Thoracic aorta (tissue), 2 donors: ENCODE measurements at regions not wholly inside any gene's neighbourhood (a gene's known extent, or its start where the extent isn't known, plus 50 kb on each side); places are given as distances from the start of the nearest gene placed in this dataset.

Experiments used
- ATAC-seq: fragments of 150-250 bp; one replicate; pipeline ENCODE4 v1.8.0; 2017; ENCODE audit warnings: low read depth; ENCODE audit not compliant: insufficient number of reproducible peaks, low FRiP score
- DNase-seq: peaks from one replicate; pipeline ENCODE4 v3.0.0-alpha.2; 2020; ENCODE audit warnings: low spot score
- H3K27ac ChIP-seq, 2 donors: fragments of 200-600 bp; sonication (generic); 1 replicate in 1 of 2; 2 replicates in 1 of 2; pipeline ENCODE4 v1.5.1; 2016; ENCODE audit warnings: mild to moderate bottlenecking in 2 of 2, moderate library complexity in 2 of 2
- H3K27me3 ChIP-seq: fragments of 200-600 bp; sonication (generic); replicated peaks from 2 replicates; pipeline ENCODE4 v1.6.0; 2016; ENCODE audit warnings: mild to moderate bottlenecking; ENCODE audit not compliant: insufficient read depth
- H3K36me3 ChIP-seq: fragments of 200-600 bp; sonication (generic); one replicate; pipeline ENCODE4 v1.5.1; 2016
- H3K4me1 ChIP-seq, 2 donors: fragments of 200-600 bp; sonication (generic); 1 replicate in 1 of 2; 2 replicates in 1 of 2; pipeline versions ENCODE4 v1.5.1 to v1.6.0; 2016; ENCODE audit warnings: low read depth in 2 of 2, mild to moderate bottlenecking in 1 of 2; ENCODE audit not compliant: control insufficient read depth in 1 of 2
- H3K4me3 ChIP-seq: fragments of 200-600 bp; sonication (generic); 2 replicates; pipeline ENCODE4 v1.5.1; 2016; ENCODE audit warnings: mild to moderate bottlenecking
- H3K9me3 ChIP-seq: fragments of 200-600 bp; sonication (generic); 2 replicates; pipeline ENCODE4 v1.5.1; 2016
- CTCF ChIP-seq: fragments of 200-600 bp; sonication (generic); IDR thresholded peaks from one replicate; pipeline ENCODE4 v1.5.1; 2019; ENCODE audit warnings: antibody characterized with exemption

- TF ChIP-seq CTCF = no peak
- H3K9me3 ChIP-seq = no peaks in the 10 kb centered on the region
- no peak overlapping the region for H3K27ac ChIP-seq
- no peak for DNase-seq
- H3K4me1 ChIP-seq = no peaks in the 10 kb centered on the region
- no peaks in the 10 kb centered on the region for H3K36me3 ChIP-seq
- ATAC-seq = no peak
- no peaks in the 10 kb centered on the region for H3K27me3 ChIP-seq
- no peak overlapping the region for H3K4me3 ChIP-seq
Measured at GRCh38 chr6:93822434-93823265, 403.3 kb upstream of the EPHA7 start.

GRCh38 chr6:93821953-93822352 lies 402.6 kb upstream of the EPHA7 start:
- no peaks in the 10 kb centered on the region for H3K4me1 ChIP-seq
- H3K4me3 ChIP-seq = no peak overlapping the region
- no peak for DNase-seq
- H3K9me3 ChIP-seq = no peaks in the 10 kb centered on the region
- H3K27ac ChIP-seq = no peak overlapping the region
- H3K27me3 ChIP-seq = no peaks in the 10 kb centered on the region
- ATAC-seq = no peak
- H3K36me3 ChIP-seq = no peaks in the 10 kb centered on the region
- no peak for TF ChIP-seq CTCF

DNA sequence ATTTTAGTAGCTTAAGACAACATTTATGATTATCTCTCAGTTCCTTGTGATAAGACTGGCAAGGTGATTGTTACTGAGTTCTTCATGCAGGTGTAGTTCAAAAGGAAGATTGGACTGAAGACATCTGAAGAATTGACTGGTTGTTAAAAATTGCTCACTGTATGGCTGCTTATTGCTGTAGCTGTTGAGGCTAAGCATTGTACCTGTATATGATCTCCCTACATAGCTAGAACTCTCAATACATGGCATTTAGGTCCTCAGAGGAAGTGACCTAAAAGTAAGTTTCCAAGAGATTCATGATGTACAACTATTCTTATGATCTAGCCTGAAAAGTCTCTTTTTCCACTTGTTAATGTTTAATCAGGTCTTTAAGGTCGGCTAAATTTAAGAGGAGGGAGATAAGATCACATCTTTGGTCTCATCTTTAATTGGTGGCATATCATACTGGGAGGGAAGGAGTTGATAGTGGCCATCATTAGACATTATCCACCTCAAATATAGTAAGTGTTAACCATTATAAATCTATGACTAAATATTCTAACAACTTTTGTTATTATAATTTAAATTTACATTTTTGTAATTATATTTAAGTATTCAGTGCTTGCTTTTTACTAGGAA lies 401.2 kb upstream of the EPHA7 start:
- Histone ChIP-seq H3K4me1 (no peaks in the 10 kb centered on the region), H3K4me3 (no peak overlapping the region), H3K36me3 (no peaks in the 10 kb centered on the region), H3K9me3 (no peaks in the 10 kb centered on the region), H3K27ac (no peak overlapping the region), H3K27me3 (no peaks in the 10 kb centered on the region)
- TF ChIP-seq CTCF = no peak
- DNase-seq = no peak
- no peak for ATAC-seq

DNA sequence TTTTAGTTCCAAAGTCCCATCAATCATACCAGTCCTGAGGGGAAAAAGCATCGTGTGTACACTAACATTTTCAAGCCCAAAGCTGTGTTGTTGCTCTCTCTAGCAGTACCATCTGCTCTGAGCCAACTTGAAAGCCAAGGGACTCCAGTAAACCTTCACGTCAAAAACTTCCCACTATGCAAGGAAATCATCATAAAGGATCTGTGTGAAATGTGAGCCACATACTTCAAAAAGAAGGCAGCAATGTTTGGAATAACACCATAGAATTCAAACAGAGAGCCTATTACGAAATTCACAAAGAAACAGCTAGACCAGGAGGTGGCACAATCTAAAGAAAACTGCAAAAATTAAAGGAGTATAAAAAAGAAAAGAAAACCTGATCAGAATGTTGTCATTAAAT lies 399.8 kb upstream of the EPHA7 start:
- TF ChIP-seq CTCF = no peak
- DNase-seq (no peak), ATAC-seq (no peak)
- Histone ChIP-seq H3K27me3 (no peaks in the 10 kb centered on the region), H3K4me3 (no peak overlapping the region), H3K4me1 (no peaks in the 10 kb centered on the region), H3K9me3 (no peaks in the 10 kb centered on the region), H3K36me3 (no peaks in the 10 kb centered on the region), H3K27ac (no peak overlapping the region)

DNA sequence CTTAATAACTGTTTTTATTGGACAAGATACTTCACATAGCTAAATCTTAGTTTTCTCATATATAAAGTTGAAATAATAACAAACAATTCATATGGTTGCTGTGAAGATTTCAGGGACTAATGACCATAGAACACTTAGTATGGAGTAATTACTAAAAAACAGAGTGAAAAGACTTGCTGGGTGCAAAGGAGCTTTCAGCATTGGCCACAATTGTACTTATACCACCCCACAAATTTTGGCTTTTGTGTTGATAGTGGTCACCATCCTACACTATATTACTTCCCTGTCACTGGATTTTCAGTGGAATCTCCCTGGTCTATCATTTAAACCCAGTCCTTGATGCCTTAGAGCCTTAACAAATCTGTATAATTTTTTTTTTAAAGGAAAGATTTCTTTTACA lies 398.6 kb upstream of the EPHA7 start:
- H3K9me3 ChIP-seq = no peaks in the 10 kb centered on the region
- H3K36me3 ChIP-seq = no peaks in the 10 kb centered on the region
- no peak overlapping the region for H3K27ac ChIP-seq
- TF ChIP-seq CTCF = no peak
- DNase-seq = no peak
- ATAC-seq = no peak
- no peaks in the 10 kb centered on the region for H3K4me1 ChIP-seq
- no peak overlapping the region for H3K4me3 ChIP-seq
- H3K27me3 ChIP-seq = no peaks in the 10 kb centered on the region
